ENCODE measurements at regions not wholly inside any gene's neighbourhood (a gene's known extent, or its start where the extent isn't known, plus 50 kb on each side); places are given as distances from the start of the nearest gene placed in this dataset.
"Not testable (repeated sequence)": the region's sequence is repeated elsewhere in the genome, so short reads cannot be mapped to it uniquely, and the experiment has no call there.

GRCh38 chr20:19875376-19876221 is 117.5 kb downstream of the RIN2 start:
- DNase-seq, result no peak

DNA sequence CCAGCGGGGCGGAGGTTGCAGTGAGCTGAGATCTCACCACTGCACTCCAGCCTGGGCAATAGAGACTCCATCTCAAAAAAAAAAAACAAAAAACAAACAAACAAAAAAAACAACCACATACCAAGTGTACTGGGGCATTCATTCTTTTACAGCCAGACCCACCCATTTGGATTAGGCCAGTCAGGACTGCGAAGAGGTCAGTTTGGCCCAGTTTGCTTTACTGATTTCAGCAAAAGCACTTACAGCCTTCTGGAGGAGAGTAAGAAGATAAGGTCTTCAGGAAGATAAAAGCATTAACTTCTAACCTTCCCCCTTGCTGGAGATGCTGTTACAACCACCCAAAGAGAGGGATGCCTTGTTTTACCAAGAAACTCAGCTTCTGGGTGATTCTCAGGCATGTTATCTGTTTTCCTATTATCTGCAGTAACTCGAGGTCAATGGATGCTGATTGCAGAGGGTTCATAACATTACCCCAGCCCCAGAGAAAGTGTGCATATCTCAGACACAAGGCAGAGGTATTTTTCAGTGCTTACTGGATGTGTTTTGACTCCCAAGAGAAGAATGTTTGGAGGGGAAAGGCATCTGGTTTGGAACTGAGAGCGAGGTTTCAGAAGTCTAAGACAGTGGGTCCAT is 118.9 kb downstream of the RIN2 start:
- no peak for DNase-seq

GRCh38 chr20:19879874-19880255 is 121.8 kb downstream of the RIN2 start:
- DNase-seq, result not testable (repeated sequence)

DNA sequence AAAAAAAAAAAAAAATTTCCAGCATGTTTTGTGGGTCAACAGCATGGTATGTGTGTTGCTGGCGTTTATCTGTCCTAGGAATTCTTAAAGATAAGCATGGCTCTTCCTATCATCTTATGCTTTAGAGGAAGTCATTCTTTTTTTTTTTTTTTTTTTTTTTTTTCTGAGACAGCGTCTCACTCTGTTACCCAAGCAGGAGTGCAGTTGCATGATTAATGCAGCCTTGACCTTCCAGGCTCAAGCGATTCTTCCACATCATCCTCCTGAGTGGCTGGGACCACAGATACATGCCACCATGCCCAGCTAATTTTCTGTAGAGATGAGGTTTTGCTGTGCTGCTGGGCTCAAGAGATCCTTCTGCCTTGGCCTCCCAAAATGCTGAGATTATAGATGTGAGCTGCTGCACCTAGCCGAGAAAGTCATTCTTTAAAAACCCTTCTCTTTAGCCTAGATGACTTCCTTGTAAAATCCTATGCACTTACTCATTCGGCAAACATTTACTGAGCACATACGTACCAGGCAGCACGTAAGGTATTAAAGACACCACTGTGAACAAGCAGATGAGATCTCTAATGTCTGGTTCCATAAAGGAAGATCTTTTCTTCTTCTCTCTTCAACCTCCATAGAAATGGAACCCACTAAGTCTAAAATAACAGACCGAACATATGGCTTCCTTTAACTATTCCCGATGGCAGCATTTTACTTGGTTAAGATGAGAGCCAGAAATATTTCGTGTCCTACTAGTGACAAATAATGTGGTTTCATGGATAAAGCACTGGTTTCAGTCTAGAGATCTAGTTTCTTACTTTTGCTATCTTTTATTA is 122.4 kb downstream of the RIN2 start:
- DNase-seq, result no peak

- DNase-seq, result no peak
These were observed 123.2 kb downstream of the RIN2 start for GRCh38 chr20:19881080-19881840.

DNA sequence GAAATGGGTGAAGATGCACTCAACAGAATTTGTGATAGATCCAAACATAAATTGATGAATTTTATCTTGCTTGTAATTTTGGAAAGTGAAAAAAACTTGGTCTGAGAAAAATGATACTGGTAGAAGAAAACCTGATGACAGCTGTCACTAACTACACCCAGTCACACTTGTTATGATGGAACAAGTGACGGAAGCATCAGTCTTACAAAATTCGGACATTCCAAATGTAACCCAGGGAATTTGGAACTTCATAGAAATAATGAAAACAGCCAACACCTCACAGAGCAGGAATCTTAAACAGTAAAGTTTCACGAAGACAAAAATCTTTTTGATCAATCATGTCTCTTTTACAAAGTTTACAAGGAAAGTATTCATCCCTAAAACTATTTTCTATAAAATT is 123.9 kb downstream of the RIN2 start:
- no peak for DNase-seq

DNA sequence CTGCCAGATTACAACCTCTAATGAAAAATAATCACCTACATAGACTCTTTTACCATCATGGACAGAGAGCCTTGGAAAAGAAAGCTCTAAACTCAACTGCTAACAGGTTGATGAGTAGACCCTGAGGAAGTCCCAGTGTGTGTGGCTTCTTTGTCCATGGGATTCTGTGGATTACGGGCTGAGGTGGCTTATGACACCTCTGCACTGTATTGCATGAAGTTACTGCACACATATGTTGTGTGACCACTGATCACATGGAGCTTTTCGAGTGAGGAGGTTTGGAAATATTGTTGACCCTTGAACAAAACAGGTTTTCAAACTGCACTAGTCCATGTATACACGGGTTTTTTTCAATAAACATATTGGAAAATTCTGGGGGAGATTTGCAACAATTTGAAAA is 124.4 kb downstream of the RIN2 start:
- DNase-seq, result no peak

GRCh38 chr20:19883501-19883900 is 125.4 kb downstream of the RIN2 start:
- DNase-seq, result no peak

- no peak for DNase-seq
These were observed 127.5 kb downstream of the RIN2 start for GRCh38 chr20:19885594-19885938.

GRCh38 chr20:19885939-19886660 is 128.0 kb downstream of the RIN2 start:
- DNase-seq, result no peak

GRCh38 chr20:19886661-19887288 is 128.7 kb downstream of the RIN2 start:
- no peak for DNase-seq

DNA sequence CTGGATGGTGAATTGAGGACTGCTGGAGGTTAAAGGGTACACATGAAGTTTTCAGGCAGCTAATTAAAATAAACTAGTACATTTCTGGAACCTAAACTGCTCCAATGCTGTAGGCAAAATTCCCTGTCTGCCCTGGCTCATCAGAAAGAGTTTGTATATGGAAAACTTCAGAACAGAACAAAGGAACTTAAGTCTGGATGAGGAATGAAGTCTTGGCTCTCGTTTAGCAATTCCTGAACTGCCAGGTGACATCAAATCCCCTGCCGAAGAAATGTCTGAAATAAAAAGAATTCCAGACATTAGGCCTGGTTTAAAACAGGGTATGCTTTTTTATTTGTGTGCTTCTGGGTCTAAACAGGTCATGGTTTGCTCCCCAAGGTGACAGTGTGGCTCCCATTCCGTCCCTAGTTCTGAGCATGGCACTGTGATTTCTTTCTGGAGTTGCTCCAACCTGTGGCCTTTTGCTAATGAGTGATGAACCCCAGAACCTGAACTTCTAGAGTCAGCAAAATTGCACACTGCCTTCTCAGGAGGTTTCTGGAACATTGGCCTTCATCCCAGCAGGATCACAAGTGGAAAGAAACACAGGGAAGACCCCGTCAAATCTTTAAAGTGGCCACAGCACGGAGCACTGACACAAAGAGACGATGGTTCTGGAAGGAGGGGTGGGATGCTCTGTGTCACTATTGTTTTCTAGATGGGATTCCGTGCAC is 129.4 kb upstream of the NAA20 start:
- DNase-seq, result no peak

DNA sequence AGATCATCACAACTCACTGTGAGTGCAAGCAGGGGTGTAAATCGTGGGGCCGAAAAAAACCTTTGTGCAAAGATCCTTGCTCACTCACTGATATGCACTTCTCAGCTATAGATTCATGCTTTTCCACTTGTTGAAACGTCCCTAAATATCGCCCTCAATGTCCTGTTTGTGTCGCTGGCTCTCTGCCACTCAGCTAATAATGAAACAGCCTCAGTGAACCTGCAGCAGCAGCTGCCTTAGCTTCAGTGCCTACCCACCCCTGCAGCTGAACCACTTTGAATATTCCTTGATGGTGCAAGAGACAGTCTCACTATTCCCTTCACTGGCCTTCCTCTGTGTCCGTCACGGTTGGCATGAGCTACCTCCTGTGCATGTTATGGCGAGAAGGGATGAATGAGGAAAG is 128.9 kb upstream of the NAA20 start:
- no peak for DNase-seq

DNA sequence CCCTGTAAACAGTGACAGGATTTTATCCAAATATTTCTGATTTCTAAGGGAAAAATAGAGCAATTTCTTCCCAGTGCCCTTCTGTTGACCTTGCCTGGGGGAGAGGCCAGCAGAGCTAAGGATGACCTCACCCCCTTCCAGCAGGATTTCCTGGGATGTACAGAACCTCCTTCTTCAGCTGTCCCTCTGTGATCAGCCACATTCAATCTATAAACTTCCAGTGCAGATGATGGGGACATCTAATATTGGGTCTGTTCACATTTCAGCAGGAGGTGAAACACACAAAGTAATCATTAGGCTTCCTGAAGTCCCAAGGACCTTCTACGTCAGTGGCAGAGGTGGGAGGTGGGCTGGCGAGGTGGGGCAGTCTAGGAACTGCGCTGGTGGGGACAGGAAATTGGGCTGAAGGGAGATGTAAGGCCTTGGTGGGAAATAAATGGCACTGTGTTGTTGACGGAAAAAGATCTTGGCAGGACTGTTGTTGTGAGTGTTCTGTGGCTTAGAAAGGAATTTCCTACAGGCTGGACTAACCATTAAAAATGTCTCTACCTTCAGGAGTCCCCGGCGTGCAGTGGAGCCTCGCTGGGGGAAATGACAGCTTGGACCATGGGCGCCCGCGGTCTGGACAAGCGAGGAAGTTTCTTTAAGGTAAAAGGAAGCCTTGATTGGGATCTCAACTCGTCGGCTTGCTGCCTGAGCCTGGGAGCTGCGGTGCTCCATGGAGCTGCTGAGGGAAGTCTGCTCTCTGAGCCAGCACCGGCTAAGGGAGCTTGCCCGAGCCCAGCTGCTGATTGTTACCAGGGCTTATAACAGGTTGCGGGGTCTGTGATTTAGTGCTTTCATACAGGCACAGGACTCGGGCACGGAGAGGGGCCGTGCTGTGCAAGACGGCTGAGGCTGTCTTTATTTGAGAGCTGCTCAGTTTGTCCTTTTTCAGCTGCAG is 127.9 kb upstream of the NAA20 start:
- DNase-seq, result no peak

- DNase-seq, result no peak
These were observed 126.6 kb upstream of the NAA20 start for GRCh38 chr20:19890445-19891051.

GRCh38 chr20:19893356-19893755 is 123.8 kb upstream of the NAA20 start:
- DNase-seq, result no peak

- DNase-seq, result no peak
These were observed 121.4 kb upstream of the NAA20 start for GRCh38 chr20:19895761-19896160.

DNA sequence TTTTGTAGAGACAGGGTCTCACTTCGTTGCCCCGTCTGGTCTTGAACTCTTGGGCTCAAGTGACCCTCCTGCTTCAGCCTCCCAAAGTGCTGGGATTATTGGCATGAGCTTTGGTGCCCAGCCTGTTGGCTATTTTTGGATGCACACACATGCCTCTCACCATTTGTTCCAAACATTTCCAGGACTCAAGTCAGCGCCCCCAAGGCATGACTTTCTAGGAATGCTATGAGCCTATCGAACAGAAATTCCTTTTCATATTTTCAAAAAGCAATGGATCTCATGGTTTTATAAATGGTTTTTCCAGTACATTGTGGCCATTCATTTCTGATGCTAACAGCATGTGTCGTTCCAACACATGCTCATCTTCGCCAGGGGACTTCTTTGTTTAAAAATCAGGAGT is 119.3 kb upstream of the NAA20 start:
- no peak for DNase-seq

DNA sequence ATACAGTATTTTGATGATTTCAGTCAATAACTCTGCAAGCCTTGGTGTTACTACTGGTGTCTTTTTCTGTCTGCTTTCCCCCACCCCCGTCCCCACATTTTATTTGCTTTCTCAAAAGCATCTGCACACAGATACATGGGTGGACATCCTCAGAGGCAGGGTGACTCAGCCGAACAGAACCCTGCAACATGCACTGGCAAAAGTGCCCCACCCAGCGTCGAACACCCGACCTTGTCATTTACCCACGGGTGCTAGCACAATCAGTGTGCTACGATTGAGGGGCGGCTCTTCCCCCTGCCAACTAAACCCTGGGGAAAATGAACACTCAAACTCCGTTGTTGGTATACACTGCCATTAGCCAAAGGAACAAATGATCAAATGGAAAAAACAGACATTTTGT is 115.9 kb upstream of the NAA20 start:
- no peak for DNase-seq
